HFFc6 (cell line): ENCODE measurements at regions not wholly inside any gene's neighbourhood (a gene's known extent, or its start where the extent isn't known, plus 50 kb on each side); places are given as distances from the start of the nearest gene placed in this dataset.

ENCODE experiments used
- DNase-seq: peaks from one replicate; pipeline ENCODE4 v3.0.0-alpha.2; 2018
- H3K27ac Mint-ChIP-seq: 2 replicates; pipeline ENCODE4 v1.8.0; 2020; ENCODE audit warnings: mild to moderate bottlenecking, mixed read lengths
- H3K27me3 Mint-ChIP-seq: 2 replicates; pipeline ENCODE4 v1.8.0; 2021; ENCODE audit warnings: mild to moderate bottlenecking, moderate library complexity, mixed read lengths; ENCODE audit not compliant: insufficient read depth
- H3K36me3 Mint-ChIP-seq: 2 replicates; pipeline ENCODE4 v1.8.0; 2021; ENCODE audit warnings: low read depth, mixed read lengths
- H3K4me1 Mint-ChIP-seq: 2 replicates; pipeline ENCODE4 v1.8.0; 2020; ENCODE audit warnings: low read depth, mixed read lengths
- H3K4me3 Mint-ChIP-seq: 2 replicates; pipeline ENCODE4 v1.8.0; 2020; ENCODE audit warnings: mild to moderate bottlenecking, moderate library complexity, mixed read lengths
- H3K9me3 Mint-ChIP-seq: 2 replicates; pipeline ENCODE4 v1.8.0; 2020; ENCODE audit warnings: mild to moderate bottlenecking, mixed read lengths
- CTCF ChIP-seq: fragments of 200-600 bp; sonication (generic); IDR thresholded peaks from 2 replicates; pipeline ENCODE4 v1.5.0; 2021; ENCODE audit warnings: antibody characterized with exemption, mild to moderate bottlenecking

GRCh38 chr3:194852831-194853508 lies 167.3 kb downstream of the FAM43A start:
- Mint-ChIP-seq H3K9me3 (no peaks in the 10 kb centered on the region), H3K4me3 (no peak overlapping the region), H3K4me1 (no peaks in the 10 kb centered on the region), H3K36me3 (no peaks in the 10 kb centered on the region), H3K27ac (no peak overlapping the region), H3K27me3 (peaks cover 39% of the 10 kb centered on the region)
- no peak for TF ChIP-seq CTCF
- no peak for DNase-seq

- Mint-ChIP-seq H3K4me3 (no peak overlapping the region), H3K27me3 (peaks cover 43% of the 10 kb centered on the region), H3K27ac (no peak overlapping the region), H3K4me1 (no peaks in the 10 kb centered on the region), H3K36me3 (no peaks in the 10 kb centered on the region), H3K9me3 (no peaks in the 10 kb centered on the region)
- TF ChIP-seq CTCF = no peak
- DNase-seq = no peak
Measured at GRCh38 chr3:194854206-194854605, 168.5 kb downstream of the FAM43A start.

GRCh38 chr3:194854659-194855390 lies 169.1 kb downstream of the FAM43A start:
- no peak for DNase-seq
- Mint-ChIP-seq H3K9me3 (no peaks in the 10 kb centered on the region), H3K27me3 (peaks cover 44% of the 10 kb centered on the region), H3K4me1 (no peaks in the 10 kb centered on the region), H3K4me3 (no peak overlapping the region), H3K27ac (no peak overlapping the region), H3K36me3 (no peaks in the 10 kb centered on the region)
- TF ChIP-seq CTCF = no peak

- Mint-ChIP-seq H3K4me3 (no peak overlapping the region), H3K27me3 (peaks cover 48% of the 10 kb centered on the region), H3K4me1 (no peaks in the 10 kb centered on the region)
Measured at GRCh38 chr3:194856296-194856695, 170.6 kb downstream of the FAM43A start.

GRCh38 chr3:194857469-194858113 lies 171.9 kb downstream of the FAM43A start:
- no peak for TF ChIP-seq CTCF
- Mint-ChIP-seq H3K4me1 (no peaks in the 10 kb centered on the region), H3K27me3 (peaks cover 53% of the 10 kb centered on the region), H3K36me3 (no peaks in the 10 kb centered on the region), H3K4me3 (no peak overlapping the region), H3K27ac (no peak overlapping the region), H3K9me3 (no peaks in the 10 kb centered on the region)
- DNase-seq = no peak

More at GRCh38 chr3:194856296-194856695, 170.6 kb downstream of the FAM43A start:
- no peak for TF ChIP-seq CTCF
- Mint-ChIP-seq H3K36me3 (no peaks in the 10 kb centered on the region), H3K27ac (no peak overlapping the region), H3K9me3 (no peaks in the 10 kb centered on the region)
- no peak for DNase-seq
